Activated T-helper 1 cell treated with anti-CD3 and anti-CD28 coated beads, Interleukin-2, amount 50 U/mL, for 16 hours (primary cell): ENCODE measurements at regions not wholly inside any gene's neighbourhood (a gene's known extent, or its start where the extent isn't known, plus 50 kb on each side); places are given as distances from the start of the nearest gene placed in this dataset.

Experiments
- DNase-seq, 2 donors: peaks; one replicate each; pipeline ENCODE4 v3.0.0-alpha.2; 2020; ENCODE audit warnings: low read depth in 1 of 2, low spot score in 1 of 2

DNA sequence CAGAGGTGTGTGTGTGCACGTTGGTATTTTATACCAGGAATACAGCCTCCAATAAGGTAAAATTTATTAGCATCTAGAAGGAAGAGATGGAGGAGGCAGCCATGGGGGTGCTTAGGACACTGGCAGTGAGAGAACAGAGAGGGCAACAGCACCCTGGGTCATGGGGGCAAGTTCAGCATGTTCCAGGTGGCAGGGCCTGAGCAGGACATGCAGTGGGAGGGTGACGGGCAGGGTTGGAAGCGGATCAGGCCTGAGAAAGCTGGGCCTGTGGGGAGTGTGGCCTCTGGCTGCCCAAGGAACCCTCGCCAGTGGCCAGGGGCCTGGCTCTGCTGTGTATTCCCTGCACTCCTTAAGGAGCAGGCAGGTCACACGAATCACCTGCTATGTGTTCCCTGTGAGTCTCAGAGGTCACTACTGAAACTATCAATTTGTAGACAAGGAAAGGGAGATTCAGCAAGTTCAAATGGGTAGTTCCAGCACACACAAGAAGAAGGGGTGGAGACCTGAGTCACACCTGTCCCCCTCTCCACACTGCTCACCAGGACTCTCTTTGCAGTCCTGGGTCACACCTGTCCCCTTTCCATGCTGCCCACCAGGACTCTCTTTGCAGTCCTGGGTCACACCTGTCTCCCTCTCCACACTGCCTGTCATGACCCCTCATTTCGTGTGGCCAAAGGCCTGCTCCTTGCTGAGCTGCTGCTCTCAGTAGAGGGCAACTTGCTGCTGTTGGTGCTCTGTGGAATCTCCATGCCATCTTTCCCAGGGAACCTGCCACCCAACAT, 463.9 kb upstream of the HS6ST1 start:
- DNase-seq, result no peak

DNA sequence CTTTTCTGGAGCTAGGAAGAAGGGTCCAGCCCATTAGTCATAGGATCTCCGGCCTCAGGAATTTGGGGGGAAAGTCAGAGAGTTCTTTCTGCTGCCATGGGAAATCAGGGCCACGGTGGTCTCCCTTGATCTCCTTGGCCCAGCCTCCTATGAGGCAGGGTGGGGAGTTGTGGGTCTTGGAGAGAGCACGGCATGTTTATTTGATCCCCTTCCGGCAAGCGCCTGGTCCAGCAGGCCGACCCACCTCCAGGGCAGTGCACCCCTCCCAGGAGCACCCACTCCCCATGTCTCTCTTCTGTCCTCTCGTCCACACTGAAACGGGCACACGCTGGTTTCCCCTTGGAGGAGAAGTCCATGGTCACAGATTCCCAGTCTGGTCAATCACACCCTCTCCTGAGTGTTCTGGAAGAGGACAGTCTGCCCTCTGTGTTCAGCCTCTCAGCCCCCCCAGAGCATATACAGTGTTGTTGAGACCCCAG, 464.6 kb upstream of the HS6ST1 start:
- no peak for DNase-seq

DNA sequence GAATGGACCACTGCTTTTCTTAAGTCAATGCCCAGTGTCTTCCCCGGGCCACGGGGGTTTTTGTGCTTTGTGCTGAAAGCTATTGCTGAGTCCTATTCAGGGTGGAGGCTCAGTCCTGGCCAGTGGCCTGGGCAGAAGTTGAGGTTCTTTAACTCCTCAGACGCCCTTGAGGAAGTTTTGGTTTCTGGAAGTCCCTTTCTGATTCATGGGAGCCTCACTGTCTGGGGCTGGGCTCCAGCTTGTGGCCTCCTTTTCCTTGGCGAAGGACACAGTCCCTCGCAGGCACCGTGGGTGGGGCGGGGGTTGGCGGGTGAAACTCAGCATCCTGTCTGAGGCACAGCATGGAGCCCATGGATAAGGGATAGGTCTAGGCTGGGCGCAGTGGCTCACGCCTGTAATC, 465.2 kb upstream of the HS6ST1 start:
- no peak for DNase-seq

DNA sequence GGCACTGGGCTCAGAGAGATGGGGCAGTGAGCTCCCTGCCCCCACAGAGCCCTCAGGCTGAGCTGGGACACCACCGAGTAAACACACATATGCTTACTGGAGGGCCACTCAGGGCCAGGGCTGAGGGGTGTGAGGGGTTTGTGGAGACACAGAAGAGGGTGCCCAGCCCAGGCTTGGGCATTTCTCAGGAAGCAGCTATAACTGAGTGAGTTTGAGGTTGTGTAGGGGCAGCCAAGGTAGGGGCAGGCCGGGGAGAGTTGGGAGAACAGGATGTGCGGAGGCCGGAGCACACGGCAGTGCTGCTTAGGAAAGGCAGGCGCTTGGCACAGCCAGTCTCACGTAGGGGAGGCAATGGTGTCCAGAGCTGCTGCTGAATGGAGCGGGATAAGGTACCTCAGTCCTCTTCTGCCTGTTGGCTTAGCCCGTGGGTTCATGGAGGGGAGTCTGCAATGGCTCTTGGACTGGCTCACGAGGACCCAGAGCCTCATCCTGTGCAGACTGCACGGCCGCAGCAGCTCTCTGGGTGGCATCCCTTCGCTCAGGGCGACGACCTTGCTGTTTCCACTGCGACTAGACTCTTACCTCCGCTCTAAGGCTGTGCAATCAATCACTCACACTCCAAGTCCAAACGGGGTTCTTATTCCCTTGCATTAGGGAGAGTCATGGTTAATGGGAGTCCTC, 466.1 kb upstream of the HS6ST1 start:
- no peak for DNase-seq

DNA sequence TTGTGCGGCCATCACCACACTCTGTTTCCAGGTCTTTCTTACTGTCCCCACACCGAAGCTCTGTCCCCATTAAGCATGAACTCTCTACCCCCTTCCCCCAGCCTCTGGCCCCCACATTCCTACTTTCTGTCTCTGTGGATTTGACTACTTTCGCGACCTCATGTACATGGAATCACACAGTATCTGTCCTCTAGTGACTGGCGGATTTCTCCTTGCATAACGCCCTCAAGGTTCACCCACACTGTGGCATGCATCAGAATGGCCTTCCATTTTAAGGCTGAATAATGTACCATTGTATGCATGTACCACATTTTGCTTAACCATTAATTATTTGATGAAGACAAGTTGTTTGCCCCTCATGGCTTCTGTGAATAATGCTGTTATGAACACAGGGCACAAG, 467.6 kb upstream of the HS6ST1 start:
- DNase-seq, result no peak

DNA sequence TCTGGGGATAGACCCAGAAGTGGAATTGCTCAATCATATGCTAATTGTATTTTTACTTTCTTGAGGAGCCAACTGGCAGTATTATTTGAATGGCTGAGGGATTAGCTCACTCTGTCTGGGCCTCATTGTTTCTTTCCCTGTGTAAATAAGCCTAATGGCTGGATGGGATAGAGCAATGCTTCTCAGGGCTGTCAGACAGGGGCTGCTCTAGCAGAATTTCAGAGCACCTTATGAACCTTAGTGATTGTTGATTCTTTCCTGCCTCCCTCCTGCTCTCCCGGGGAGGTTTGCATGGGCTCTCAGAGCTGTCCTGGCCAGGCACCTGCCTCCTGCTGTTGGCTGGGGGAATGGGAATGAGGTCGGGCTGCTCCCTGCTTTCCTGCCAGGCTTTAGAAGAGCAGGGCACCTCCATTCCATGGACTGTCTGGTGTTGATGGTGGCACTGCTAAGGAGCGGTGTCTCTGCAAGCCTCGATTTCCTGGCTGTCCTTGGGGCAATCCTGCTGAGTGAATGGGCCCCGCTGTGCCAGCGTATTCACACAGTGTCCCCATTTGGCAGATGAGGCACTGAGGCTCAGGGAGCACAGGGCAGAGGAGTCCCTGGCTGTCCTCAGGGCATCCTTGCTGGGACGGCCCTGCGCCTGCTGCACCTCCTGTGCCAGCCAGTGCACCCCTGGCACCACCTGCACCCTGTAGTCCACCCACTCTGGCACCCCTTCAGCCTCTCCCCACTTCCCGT, 468.2 kb upstream of the HS6ST1 start:
- DNase-seq, result no peak

DNA sequence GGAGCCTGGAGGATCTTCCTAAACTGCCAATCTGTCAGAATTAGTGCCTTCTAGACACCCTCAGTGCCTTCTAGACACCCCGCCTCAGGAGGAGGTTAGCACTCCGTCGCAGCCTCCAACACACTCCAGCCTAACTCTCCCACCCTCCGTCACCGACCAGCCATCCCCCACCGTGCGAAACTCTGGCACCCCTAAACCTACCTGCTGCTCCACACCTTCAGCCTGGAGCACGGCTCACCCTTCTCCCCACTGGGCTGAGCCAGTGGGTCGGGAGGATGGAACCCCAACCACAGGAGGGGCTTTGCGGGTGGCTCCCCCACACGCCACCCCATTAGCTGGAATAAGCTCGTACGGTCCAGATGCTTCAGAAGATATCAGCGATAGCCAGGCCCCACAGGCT, 468.9 kb upstream of the HS6ST1 start:
- no peak for DNase-seq

DNA sequence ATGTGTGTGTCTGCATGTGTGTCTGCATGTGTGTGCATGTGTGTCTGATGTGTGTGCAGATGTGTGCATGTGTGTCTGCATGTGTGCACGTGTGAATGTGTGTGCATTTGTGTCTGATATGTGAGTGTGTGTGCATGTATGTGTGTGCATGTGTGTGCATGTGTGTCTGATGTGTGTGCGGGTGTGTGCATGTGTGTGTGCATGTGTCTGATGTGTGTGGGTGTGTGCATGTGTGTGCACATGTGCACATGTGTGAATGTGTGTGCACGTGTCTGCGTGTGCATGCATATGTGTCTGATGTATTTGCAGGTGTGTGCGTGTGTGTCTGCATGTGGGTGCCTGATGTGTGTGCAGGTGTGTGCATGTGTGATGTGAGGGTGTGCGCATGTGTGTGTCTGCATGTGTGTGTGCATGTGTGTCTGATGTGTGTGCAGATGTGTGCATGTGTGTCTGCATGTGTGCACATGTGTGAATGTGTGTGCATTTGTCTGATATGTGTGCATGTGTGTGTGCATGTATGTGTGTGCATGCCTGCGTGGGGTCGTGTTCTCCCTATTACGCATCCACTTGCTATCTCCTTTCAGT, 470.1 kb upstream of the HS6ST1 start:
- no peak for DNase-seq

DNA sequence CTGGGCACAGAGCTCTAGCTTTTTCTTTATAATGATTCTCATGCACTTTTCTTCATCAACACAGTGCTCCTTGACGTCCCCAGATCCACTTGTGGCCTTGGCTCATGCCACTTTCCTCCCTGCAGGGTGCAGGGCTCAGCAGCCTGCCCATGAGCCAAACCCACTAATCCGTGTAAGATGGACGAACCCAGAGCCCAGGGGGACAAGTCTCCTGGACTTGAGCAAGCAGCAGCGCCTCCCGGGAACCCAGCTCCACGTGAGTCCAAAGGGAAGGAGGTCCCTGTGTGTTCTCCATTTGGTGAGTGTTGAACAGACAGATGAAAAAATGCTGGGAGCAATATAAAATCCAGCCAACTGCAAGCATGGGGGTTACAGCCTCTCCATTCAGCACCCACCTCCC, 470.6 kb upstream of the HS6ST1 start:
- no peak for DNase-seq

DNA sequence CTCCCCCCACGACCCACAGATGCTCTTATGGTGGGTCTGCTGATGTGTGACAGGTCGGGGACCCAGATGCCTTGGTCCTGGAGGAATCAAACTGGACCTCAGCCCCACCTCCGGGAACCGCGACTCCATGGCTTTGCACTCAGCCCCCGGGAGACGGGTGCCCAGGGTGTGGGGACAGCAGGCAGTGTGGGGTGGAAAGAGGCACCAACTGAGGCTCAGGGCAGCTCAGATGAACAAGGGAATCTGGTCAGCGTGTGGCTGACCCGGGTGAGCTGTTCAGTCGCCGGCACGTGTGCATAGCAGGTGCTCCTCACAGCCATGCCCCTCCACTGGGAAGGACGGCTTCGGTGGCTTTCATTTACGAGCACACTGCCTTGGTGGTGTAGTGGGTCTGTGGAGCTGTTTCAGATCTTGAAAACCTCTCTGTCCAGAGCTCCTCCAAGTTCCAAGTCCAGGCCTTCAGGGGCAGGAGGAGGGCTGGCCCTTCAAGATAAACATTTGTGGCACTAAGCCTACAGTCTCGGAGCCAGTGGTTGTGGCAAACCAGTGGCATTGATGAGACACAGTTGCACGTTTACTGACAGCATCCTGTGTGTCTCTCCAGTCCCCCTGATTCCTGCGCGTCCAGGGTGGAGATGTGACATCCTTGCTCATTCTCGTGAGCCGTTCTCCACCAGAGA, 471.2 kb upstream of the HS6ST1 start:
- no peak for DNase-seq

DNA sequence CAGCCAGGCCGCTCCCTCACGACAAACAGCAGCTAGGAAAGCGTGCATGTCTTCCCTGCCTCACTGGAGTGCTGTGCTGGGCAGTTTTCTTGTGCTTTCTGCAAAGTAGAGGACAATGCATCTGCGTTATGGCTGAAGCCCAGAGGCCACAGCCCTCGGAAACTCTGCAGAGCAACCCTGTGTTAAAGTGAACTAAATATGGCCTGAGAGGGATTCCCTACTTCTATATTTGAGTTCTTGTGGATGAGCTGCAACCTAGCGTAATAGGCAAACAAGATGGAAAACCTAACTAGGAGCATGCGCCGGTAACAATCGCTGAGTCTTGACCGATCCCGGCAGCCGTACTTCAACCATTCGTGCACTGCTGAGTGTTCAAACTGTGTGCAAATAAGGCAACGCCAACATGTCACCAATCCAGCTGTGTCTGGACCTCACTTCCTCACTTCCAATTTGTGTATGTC, 471.9 kb upstream of the HS6ST1 start:
- no peak for DNase-seq

DNA sequence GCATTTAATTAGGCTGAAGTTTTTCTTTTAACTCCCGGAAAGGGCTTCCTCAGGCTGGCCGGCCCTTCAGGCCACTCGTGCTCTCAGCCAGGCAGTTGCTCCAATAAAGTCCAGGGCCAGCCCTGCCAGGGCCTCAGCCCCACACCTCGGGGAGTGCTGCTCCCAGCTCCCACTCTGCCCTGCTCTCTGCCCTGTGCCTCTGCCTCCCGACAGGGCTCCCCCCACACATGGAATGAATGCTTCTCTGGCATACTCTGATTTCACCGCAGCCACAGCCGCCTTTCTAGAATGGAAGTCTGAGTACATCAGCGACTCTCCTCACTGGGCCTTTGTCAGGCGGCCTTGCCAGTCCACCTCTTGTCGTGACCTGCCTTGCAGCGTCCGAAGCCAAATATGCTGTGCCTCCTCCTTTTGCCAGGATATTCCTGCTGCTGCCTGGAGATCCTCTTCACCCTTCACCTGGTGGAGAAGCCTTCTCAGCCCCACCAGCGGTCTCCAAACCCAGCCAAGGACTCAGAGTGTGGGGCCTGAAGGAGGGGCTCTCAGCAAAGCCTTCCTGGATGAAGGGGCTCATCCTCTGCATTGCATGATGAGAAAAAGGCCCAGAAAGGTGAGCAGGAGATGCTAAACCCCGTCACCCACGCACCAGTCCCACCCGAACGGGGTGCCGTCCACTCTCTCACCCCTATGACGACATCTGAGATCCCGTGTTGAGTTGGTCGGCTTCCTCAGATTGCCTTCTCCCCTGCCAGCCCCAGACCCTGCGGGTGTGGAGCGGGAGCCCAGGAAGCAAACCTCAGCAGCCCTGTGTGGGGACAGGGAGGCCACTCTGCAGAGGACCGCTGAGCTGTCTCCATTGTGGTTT, 472.7 kb upstream of the HS6ST1 start:
- no peak for DNase-seq

DNA sequence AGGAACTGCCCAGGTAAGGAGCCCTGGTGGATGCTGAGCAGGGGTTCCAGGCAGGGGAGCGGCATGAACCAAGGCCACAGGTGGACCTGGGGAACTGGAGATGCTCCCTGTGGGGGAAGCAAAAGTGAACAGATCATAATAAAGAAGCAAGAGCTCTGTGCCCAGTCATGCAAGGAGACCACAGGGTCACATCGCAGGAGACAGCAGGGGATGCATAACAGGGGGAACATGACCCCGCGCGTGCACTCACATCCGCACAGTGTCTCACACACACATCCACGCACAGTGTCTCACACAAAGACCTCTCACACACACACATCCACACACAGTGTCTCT, 473.3 kb upstream of the HS6ST1 start:
- DNase-seq, result no peak

DNA sequence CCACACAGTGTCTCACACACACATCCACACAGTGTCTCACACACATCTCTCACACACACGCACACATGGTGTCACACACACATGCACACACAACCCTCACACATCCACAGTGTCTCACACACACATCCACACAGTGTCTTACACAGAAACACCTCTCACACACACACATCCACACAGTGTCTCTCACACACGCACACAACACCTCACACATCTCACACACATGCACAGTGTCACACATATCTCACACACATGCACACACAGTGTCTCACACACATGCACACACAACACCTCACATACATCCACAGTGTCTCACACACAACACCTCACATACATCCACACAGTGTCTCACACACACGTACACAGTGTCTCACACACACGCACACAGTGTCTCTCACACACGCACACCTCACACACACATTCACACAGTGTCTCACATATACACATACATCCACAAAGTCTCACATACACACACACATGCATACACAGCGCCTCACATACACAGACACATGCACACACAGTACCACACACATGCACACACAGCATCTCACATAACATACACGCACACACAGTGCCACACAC, 473.9 kb upstream of the HS6ST1 start:
- no peak for DNase-seq

DNA sequence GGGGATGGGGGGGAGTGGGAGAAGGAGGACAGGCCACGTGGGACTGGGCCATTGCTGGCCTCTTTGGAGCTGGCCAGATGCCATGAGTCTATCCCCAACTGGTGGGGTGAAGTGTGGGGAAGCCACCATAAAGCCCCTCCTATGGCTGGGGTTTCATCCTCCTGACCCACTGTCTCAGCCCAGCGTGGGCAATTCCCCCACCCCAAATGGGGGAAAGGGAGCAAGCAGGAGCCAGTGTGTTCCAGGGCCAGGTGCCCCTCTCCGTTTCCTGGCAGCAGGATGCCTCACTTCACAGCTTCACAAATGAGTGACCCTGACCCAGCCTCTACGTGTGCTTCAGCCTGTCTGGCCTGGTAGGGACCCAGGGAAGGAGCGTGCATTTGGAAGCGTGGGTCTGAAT, 474.7 kb upstream of the HS6ST1 start:
- DNase-seq, result no peak

DNA sequence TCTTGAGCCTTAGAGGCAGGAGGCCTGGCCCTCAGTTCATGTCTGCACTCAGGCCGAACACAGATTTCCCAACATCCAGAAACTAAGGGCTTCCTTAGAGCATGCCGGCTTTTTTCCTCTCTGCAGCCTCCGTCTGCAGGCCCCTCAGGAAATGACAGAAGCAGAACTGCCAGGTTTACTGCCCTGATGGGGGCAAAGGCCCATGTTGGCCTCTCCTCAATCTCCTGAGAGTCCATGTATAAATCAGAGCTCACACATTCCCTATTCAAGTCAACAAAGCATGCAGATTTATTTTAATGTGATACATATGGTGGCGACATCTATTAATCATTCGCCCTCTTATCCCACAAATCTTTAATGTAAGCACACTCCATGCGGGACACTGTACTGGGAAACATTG, 475.6 kb upstream of the HS6ST1 start:
- no peak for DNase-seq

DNA sequence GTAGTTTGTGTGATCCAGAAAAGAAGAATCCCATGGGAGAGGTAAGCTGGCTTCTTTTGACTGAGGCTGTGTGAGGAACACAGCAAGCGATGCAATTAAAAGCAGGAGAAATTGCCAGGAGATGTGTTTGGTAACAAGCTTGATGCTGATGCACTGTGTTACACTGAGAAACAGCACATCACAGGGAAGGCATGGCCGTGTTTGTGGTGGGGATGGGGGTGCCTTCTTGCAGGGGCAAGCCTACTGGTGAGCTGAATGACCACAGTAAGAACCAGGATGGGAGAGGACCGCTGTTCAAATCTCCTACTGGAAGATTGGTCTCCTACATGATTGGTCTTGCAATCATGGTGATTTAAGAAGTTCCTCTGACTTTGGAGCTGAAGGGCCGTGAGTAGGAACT, 477.7 kb upstream of the HS6ST1 start:
- DNase-seq, result no peak

DNA sequence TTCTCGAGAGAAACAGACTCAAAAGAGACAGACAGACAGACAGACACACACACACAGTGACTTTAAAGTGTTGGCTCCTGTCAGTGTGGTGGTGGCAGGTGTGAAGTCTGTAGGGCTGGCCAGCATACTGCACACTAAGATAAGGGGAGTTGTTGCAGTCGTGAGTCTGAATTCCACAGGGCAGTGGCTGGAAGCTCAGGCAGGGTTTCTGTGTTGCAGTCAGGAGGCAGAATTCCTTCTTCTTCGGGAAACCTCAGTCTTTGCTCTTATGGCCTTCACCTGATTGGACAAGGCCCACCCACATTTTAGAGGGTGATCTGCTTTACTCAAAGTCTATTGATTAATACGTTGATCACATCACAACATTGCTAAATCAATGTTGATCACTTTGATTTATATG, 478.4 kb upstream of the HS6ST1 start:
- DNase-seq, result no peak

DNA sequence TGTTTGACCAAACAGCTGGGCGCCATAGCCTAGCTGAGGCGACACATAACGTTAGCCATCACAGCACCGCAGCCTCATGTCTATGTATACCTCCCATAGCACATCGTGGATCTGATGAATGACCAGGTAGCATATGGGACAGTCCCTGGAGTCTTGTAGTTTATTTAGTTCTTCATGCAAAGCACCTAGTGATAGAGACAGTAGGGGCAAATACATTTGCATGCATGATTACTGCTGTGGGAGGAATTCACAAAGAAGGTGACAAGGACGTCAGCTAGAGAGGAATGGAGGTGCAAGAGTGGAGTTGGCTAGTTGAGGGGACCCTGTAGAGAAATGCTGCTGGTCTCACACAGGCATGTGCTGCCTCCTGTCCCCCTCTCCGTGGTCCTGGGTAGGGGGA, 478.9 kb upstream of the HS6ST1 start:
- no peak for DNase-seq

DNA sequence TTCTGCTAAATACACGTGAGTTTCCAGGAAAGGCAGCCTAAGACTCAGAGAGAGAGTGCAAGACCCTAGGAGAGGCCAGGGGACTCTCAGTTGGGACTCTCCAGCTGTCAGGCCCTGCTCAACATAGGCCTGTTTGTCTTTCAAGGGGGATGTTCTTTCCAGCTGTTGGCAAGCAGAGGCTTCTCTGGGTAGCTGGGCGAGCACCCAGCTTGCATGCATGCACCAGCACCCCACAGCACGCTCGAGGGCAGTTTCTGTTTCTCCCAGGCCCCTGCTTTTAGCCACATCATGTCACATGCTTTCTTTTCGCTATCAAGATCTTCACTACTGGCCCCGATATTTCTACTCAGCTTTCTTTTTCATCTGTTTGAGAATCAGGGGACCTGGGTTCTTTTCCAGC, 479.3 kb upstream of the HS6ST1 start:
- no peak for DNase-seq
